Right lobe of liver (tissue), 4 donors: ENCODE measurements at regions not wholly inside any gene's neighbourhood (a gene's known extent, or its start where the extent isn't known, plus 50 kb on each side); places are given as distances from the start of the nearest gene placed in this dataset.

Experiments
- CTCF ChIP-seq, 4 donors: fragments of 200-600 bp in 3 of 4; fragments of 450-650 bp in 1 of 4; IDR thresholded peaks; one replicate each; pipeline versions ENCODE4 v1.5.1 to v1.8.0; 2016 to 2022; ENCODE audit warnings: antibody characterized with exemption in 4 of 4, mild to moderate bottlenecking in 2 of 4
- POLR2A ChIP-seq: fragments of 450-650 bp; IDR thresholded peaks from one replicate; pipeline ENCODE4 v1.6.1; 2017; ENCODE audit warnings: antibody characterized with exemption, mild to moderate bottlenecking
- donor health status: DM: no; HTN: no; CAD: no.
- donor health status: DM: no; HTN: no; CAD: no.
- donor health status: DM: no; HTN: yes; CAD: no.

DNA sequence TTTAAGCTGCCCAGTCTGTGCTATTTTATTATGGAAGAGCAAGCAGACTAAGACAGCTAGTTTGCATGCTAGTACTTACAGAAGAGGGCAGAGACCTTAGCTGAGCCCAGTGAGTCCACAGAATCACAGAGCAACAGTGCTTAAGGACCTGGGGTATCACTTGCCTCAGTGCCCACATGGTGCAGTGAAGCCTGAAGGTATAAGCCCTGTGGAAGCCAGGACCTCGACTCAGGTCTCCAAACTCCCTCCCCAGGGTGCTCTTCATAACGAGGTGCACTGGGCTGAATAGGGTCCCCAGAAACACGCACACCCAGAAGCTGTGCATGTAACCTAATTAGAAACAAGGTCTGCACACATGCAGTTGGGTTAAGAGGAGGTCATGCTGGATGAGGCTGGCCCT is 718.1 kb downstream of the GALR1 start:
- TF ChIP-seq POLR2A (no peak), CTCF (IDR thresholded peaks at IDR 0.05) (no peak)
